ENCODE measurements at regions not wholly inside any gene's neighbourhood (a gene's known extent, or its start where the extent isn't known, plus 50 kb on each side); places are given as distances from the start of the nearest gene placed in this dataset.

- no TSS peak for BruUV-seq (replicated peaks)
- ChIA-PET CTCF (ENCODE audit: low intra/inter-chr PET ratio) (no interaction called here), POLR2A (no interaction called here)
- Histone ChIP-seq H3K9ac (ENCODE audit: insufficient read depth in 1 of 2, low read depth in 2 of 2, low read length in 2 of 2) (no peak overlapping the region), H3K9me3 (replicated peaks; ENCODE audit: control insufficient read depth, insufficient read depth, low read depth, low read length) (peaks cover 2% of the 10 kb centered on the region), H4K20me1 (replicated peaks; ENCODE audit: control insufficient read depth, insufficient read depth, low read length) (no peaks in the 10 kb centered on the region), H3K36me3 (ENCODE audit: control insufficient read depth, insufficient read depth, low read length) (no peaks in the 10 kb centered on the region), H3K4me1 (replicated peaks in 1 of 2; ENCODE audit: control insufficient read depth in 2 of 2, insufficient read depth in 2 of 2, low read length in 2 of 2) (no peaks in the 10 kb centered on the region), H3K27me3 (ENCODE audit: control insufficient read depth in 2 of 2, insufficient read depth in 2 of 2, low read length in 2 of 2) (no peaks in the 10 kb centered on the region), H3K79me2 (ENCODE audit: control insufficient read depth, insufficient read depth, low read length) (no peaks in the 10 kb centered on the region), H3K4me2 (ENCODE audit: insufficient read depth, low read length) (no peak overlapping the region), H3K9me1 (ENCODE audit: control insufficient read depth, insufficient read depth, low read length) (no peaks in the 10 kb centered on the region), H3K4me3 (no peak overlapping the region), H2AFZ (ENCODE audit: low read depth, low read length) (no peak overlapping the region), H3K27ac (ENCODE audit: extremely low read depth, low read depth, low read length) (no peak overlapping the region)
- FAIRE-seq, result no peak
- DNase-seq (ENCODE audit: extremely low read depth in 1 of 4, low spot score in 3 of 4), result no peak
- intact Hi-C loops (cut with micrococcal nuclease), result no loop called here
- in situ Hi-C loops (cut with MboI), result no loop called here
- 4% methylated on average over 7 of the region's 8 CpGs for WGBS (ENCODE audit: insufficient coverage, low coverage, missing lambda C conversion rate)
- no peak for ATAC-seq
- TF ChIP-seq, protein P1, sequence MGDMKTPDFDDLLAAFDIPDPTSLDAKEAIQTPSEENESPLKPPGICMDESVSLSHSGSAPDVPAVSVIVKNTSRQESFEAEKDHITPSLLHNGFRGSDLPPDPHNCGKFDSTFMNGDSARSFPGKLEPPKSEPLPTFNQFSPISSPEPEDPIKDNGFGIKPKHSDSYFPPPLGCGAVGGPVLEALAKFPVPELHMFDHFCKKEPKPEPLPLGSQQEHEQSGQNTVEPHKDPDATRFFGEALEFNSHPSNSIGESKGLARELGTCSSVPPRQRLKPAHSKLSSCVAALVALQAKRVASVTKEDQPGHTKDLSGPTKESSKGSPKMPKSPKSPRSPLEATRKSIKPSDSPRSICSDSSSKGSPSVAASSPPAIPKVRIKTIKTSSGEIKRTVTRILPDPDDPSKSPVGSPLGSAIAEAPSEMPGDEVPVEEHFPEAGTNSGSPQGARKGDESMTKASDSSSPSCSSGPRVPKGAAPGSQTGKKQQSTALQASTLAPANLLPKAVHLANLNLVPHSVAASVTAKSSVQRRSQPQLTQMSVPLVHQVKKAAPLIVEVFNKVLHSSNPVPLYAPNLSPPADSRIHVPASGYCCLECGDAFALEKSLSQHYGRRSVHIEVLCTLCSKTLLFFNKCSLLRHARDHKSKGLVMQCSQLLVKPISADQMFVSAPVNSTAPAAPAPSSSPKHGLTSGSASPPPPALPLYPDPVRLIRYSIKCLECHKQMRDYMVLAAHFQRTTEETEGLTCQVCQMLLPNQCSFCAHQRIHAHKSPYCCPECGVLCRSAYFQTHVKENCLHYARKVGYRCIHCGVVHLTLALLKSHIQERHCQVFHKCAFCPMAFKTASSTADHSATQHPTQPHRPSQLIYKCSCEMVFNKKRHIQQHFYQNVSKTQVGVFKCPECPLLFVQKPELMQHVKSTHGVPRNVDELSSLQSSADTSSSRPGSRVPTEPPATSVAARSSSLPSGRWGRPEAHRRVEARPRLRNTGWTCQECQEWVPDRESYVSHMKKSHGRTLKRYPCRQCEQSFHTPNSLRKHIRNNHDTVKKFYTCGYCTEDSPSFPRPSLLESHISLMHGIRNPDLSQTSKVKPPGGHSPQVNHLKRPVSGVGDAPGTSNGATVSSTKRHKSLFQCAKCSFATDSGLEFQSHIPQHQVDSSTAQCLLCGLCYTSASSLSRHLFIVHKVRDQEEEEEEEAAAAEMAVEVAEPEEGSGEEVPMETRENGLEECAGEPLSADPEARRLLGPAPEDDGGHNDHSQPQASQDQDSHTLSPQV (IDR thresholded peaks at IDR 0.05), result no peak
- TF ChIP-seq, protein P2, sequence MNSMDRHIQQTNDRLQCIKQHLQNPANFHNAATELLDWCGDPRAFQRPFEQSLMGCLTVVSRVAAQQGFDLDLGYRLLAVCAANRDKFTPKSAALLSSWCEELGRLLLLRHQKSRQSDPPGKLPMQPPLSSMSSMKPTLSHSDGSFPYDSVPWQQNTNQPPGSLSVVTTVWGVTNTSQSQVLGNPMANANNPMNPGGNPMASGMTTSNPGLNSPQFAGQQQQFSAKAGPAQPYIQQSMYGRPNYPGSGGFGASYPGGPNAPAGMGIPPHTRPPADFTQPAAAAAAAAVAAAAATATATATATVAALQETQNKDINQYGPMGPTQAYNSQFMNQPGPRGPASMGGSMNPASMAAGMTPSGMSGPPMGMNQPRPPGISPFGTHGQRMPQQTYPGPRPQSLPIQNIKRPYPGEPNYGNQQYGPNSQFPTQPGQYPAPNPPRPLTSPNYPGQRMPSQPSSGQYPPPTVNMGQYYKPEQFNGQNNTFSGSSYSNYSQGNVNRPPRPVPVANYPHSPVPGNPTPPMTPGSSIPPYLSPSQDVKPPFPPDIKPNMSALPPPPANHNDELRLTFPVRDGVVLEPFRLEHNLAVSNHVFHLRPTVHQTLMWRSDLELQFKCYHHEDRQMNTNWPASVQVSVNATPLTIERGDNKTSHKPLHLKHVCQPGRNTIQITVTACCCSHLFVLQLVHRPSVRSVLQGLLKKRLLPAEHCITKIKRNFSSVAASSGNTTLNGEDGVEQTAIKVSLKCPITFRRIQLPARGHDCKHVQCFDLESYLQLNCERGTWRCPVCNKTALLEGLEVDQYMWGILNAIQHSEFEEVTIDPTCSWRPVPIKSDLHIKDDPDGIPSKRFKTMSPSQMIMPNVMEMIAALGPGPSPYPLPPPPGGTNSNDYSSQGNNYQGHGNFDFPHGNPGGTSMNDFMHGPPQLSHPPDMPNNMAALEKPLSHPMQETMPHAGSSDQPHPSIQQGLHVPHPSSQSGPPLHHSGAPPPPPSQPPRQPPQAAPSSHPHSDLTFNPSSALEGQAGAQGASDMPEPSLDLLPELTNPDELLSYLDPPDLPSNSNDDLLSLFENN (IDR thresholded peaks at IDR 0.05; ENCODE audit: low read depth in 2 of 2, low read length in 2 of 2), result no peak
- TF ChIP-seq, protein P3, sequence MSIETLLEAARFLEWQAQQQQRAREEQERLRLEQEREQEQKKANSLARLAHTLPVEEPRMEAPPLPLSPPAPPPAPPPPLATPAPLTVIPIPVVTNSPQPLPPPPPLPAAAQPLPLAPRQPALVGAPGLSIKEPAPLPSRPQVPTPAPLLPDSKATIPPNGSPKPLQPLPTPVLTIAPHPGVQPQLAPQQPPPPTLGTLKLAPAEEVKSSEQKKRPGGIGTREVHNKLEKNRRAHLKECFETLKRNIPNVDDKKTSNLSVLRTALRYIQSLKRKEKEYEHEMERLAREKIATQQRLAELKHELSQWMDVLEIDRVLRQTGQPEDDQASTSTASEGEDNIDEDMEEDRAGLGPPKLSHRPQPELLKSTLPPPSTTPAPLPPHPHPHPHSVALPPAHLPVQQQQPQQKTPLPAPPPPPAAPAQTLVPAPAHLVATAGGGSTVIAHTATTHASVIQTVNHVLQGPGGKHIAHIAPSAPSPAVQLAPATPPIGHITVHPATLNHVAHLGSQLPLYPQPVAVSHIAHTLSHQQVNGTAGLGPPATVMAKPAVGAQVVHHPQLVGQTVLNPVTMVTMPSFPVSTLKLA (conservative IDR thresholded peaks at IDR 0.05), result no peak
- TF ChIP-seq SMAD3 (CRISPR knock-in tag; conservative IDR thresholded peaks at IDR 0.05), result no peak
- TF ChIP-seq, protein P4, sequence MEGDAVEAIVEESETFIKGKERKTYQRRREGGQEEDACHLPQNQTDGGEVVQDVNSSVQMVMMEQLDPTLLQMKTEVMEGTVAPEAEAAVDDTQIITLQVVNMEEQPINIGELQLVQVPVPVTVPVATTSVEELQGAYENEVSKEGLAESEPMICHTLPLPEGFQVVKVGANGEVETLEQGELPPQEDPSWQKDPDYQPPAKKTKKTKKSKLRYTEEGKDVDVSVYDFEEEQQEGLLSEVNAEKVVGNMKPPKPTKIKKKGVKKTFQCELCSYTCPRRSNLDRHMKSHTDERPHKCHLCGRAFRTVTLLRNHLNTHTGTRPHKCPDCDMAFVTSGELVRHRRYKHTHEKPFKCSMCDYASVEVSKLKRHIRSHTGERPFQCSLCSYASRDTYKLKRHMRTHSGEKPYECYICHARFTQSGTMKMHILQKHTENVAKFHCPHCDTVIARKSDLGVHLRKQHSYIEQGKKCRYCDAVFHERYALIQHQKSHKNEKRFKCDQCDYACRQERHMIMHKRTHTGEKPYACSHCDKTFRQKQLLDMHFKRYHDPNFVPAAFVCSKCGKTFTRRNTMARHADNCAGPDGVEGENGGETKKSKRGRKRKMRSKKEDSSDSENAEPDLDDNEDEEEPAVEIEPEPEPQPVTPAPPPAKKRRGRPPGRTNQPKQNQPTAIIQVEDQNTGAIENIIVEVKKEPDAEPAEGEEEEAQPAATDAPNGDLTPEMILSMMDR (IDR thresholded peaks at IDR 0.05 in 2 of 3, conservative IDR thresholded peaks at IDR 0.05 in 1 of 3; ENCODE audit: insufficient read depth in 2 of 3, low read depth in 1 of 3, low read length in 3 of 3), result no peak
- TF ChIP-seq MLLT1 (IDR thresholded peaks at IDR 0.05), result no peak
- no peak for TF ChIP-seq MAZ (CRISPR knock-in tag; conservative IDR thresholded peaks at IDR 0.05 in 1 of 2, IDR thresholded peaks at IDR 0.05 in 1 of 2)
- TF ChIP-seq GTF2A2 (tag; IDR thresholded peaks at IDR 0.05), result no peak
Measured at GRCh38 chr5:101346447-101346846, 443.4 kb upstream of the ST8SIA4 start.

All from K562 (cell line).